Thyroid gland (tissue), 4 donors: ENCODE measurements at regions not wholly inside any gene's neighbourhood (a gene's known extent, or its start where the extent isn't known, plus 50 kb on each side); places are given as distances from the start of the nearest gene placed in this dataset.

Source experiments
- DNase-seq, 2 donors: peaks; one replicate each; pipeline ENCODE4 v3.0.0-alpha.2; 2019
- H3K27ac ChIP-seq, 3 donors: fragments of 200-600 bp; sonication (generic); 1 replicate in 2 of 3; 2 replicates in 1 of 3; pipeline ENCODE4 v1.5.1; 2016 to 2019; ENCODE audit warnings: mild to moderate bottlenecking in 1 of 3, moderate library complexity in 1 of 3
- H3K27me3 ChIP-seq: fragments of 200-600 bp; sonication (generic); one replicate; pipeline ENCODE4 v1.5.1; 2019
- H3K36me3 ChIP-seq, 2 donors: fragments of 200-600 bp; sonication (generic); one replicate each; pipeline ENCODE4 v1.5.1; 2016 to 2019
- H3K4me1 ChIP-seq, 2 donors: fragments of 200-600 bp; sonication (generic); one replicate each; pipeline ENCODE4 v1.5.1; 2017 to 2019
- H3K4me3 ChIP-seq, 3 donors: fragments of 200-600 bp; sonication (generic); replicated peaks in 1 of 3; 1 replicate in 2 of 3; 2 replicates in 1 of 3; pipeline ENCODE4 v1.5.1; 2016; ENCODE audit warnings: mild to moderate bottlenecking in 1 of 3
- H3K9me3 ChIP-seq: fragments of 200-600 bp; sonication (generic); one replicate; pipeline ENCODE4 v1.5.1; 2017
- POLR2A ChIP-seq, 2 donors: fragments of 450-650 bp; IDR thresholded peaks; one replicate each; pipeline ENCODE4 v1.6.1; 2017; ENCODE audit warnings: antibody characterized with exemption in 2 of 2, mild to moderate bottlenecking in 2 of 2, moderate library complexity in 1 of 2
- WGBS, 2 donors: methylation state at CpG; one replicate each; pipeline ENCODE4 v1.1.5; 2017; 5-methylcytosine and 5-hydroxymethylcytosine counted together
- intact Hi-C: fragments of 100-400 bp; cut with DNase I; formaldehyde crosslinking; loops from one replicate; pipeline ENCODE4 v1.15.1; 2023
- TF ChIP-seq, protein P1 (sequence below), 6 experiments: fragments of 200-600 bp in 3 of 6; fragments of 450-650 bp in 3 of 6; sonication (generic) in 3 of 6; IDR thresholded peaks; one replicate each; pipeline ENCODE4 v1.5.1; 2016 to 2019; ENCODE audit warnings: antibody characterized with exemption in 6 of 6, mild to moderate bottlenecking in 2 of 6, inconsistent platforms in 1 of 6, moderate library complexity in 1 of 6

DNA sequence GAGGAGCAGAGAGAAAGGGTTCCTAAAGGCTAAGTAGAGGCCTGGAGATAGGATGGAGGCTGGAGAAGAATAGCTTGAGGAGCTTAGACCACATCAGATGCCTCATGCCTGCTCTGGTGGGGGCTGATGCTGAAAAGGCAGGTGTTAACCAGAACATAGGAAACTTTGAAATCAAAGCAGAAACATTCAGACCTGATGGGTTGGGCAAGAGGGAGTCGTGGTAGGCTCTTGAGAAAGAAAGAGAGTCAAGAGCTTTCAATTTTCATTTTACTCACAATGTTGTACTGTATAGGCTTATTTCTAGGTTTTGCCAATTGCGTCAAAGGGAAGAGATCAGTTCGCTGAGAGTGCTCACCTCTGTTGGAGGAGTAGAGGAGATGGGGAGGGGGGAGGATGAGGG, 406.6 kb upstream of the SALL1 start:
- WGBS, 2 donors, result 83 to 88% methylated on average over 3 of the region's 3 CpGs
- Histone ChIP-seq H3K4me3 (no peak overlapping the region), H3K9me3 (no peaks in the 10 kb centered on the region), H3K27me3 (no peaks in the 10 kb centered on the region), H3K36me3 (no peaks in the 10 kb centered on the region), H3K27ac (no peak overlapping the region), H3K4me1 (no peaks in the 10 kb centered on the region)
- no peak for DNase-seq
- TF ChIP-seq, protein P1, sequence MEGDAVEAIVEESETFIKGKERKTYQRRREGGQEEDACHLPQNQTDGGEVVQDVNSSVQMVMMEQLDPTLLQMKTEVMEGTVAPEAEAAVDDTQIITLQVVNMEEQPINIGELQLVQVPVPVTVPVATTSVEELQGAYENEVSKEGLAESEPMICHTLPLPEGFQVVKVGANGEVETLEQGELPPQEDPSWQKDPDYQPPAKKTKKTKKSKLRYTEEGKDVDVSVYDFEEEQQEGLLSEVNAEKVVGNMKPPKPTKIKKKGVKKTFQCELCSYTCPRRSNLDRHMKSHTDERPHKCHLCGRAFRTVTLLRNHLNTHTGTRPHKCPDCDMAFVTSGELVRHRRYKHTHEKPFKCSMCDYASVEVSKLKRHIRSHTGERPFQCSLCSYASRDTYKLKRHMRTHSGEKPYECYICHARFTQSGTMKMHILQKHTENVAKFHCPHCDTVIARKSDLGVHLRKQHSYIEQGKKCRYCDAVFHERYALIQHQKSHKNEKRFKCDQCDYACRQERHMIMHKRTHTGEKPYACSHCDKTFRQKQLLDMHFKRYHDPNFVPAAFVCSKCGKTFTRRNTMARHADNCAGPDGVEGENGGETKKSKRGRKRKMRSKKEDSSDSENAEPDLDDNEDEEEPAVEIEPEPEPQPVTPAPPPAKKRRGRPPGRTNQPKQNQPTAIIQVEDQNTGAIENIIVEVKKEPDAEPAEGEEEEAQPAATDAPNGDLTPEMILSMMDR (IDR thresholded peaks at IDR 0.05), result no peak
- TF ChIP-seq POLR2A (IDR thresholded peaks at IDR 0.05), result no peak
- intact Hi-C loops, result no loop called here

DNA sequence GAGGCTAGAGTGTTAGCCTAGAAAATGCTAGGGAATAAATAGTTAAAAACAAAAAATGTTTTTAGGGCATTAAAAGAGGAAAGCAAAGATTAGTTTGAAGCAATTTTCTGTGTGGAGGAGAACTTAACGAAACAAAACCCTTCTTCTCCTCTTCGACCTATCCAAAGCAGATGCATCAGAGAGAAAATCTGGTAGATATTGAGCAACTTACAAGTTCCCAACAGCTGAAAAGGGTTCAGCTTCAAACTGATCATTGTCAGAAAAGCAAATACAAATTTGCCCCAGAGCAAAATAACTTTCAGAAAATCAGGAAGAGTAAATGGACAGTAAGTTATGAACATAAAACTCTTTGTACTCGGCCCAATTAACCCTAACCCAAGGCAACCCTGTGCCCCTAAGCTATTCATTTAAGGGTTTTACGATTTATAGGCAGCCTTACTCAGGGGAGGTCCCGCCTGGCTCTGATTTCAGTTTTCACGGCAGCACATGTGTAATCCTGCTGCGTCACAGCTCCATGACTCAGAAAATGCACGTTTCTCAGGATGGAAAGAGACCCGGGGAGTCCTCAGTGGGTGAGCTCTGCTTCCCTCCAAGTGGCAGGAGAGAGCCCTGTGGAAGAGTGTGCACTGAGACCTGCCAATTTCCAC, 405.7 kb upstream of the SALL1 start:
- no peak for DNase-seq
- no peaks in the 10 kb centered on the region for H3K27me3 ChIP-seq
- 61 to 73% methylated on average over 9 of the region's 9 CpGs for WGBS, 2 donors
- TF ChIP-seq POLR2A (IDR thresholded peaks at IDR 0.05), result no peak
- TF ChIP-seq, protein P1 (IDR thresholded peaks at IDR 0.05), result no peak
- H3K4me1 ChIP-seq, result no peaks in the 10 kb centered on the region
- H3K9me3 ChIP-seq, result no peaks in the 10 kb centered on the region
- H3K27ac ChIP-seq, result no peak overlapping the region
- no peak overlapping the region for H3K4me3 ChIP-seq
- H3K36me3 ChIP-seq, result no peaks in the 10 kb centered on the region
- intact Hi-C loops, result no loop called here

DNA sequence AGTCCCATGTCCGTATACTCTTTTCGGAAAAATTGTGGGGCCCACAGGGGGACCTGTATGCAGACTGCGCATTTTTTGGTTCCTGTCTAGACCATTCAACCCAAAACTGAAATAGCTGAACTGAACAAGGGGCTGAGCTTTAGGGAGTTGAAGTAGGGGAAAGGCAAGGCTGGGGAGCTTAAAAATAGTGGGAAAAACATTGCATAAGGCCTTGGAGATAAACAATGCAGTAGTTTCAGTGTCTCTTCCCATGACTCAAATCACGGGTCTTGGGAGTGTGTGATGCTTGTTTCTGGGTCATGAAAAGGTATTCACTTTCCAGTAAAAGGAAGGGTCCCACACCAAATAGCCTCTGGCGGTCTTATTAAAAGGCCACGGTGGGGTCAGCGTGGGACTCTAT, 402.8 kb upstream of the SALL1 start:
- no peak for DNase-seq
- 86 to 91% methylated on average over 7 of the region's 7 CpGs for WGBS, 2 donors
- H3K36me3 ChIP-seq, result no peaks in the 10 kb centered on the region
- intact Hi-C loops, result no loop called here
- no peak overlapping the region for H3K4me3 ChIP-seq
- H3K4me1 ChIP-seq, result no peaks in the 10 kb centered on the region
- H3K27me3 ChIP-seq, result no peaks in the 10 kb centered on the region
- no peaks in the 10 kb centered on the region for H3K9me3 ChIP-seq
- no peak overlapping the region for H3K27ac ChIP-seq
- TF ChIP-seq, protein P1 (IDR thresholded peaks at IDR 0.05), result no peak
- TF ChIP-seq POLR2A (IDR thresholded peaks at IDR 0.05), result no peak

DNA sequence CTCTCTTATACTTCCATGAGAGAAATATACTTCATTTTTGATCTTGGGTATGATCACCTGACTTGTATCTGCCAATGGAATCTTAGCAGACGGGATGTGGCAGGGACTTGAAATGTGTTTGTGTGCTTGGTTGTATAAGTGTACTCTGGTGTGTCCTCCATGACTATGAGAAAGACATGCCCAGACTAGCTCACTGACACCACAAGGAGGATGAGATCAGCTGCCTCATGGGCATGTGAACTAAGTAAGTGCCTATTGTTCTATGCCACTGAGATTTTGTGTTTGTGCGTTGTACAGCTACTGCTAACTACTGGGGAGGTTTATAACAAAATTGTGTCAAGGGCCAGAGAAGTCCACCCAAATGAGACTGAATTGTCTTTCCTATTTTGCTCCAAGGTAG, 402.2 kb upstream of the SALL1 start:
- Histone ChIP-seq H3K4me1 (no peaks in the 10 kb centered on the region), H3K27ac (no peak overlapping the region), H3K9me3 (no peaks in the 10 kb centered on the region), H3K4me3 (no peak overlapping the region), H3K36me3 (no peaks in the 10 kb centered on the region), H3K27me3 (no peaks in the 10 kb centered on the region)
- intact Hi-C loops, result no loop called here
- DNase-seq, result no peak
- TF ChIP-seq, protein P1 (IDR thresholded peaks at IDR 0.05), result no peak
- TF ChIP-seq POLR2A (IDR thresholded peaks at IDR 0.05), result no peak
- 92 to 98% methylated on average over 2 of the region's 2 CpGs for WGBS, 2 donors

DNA sequence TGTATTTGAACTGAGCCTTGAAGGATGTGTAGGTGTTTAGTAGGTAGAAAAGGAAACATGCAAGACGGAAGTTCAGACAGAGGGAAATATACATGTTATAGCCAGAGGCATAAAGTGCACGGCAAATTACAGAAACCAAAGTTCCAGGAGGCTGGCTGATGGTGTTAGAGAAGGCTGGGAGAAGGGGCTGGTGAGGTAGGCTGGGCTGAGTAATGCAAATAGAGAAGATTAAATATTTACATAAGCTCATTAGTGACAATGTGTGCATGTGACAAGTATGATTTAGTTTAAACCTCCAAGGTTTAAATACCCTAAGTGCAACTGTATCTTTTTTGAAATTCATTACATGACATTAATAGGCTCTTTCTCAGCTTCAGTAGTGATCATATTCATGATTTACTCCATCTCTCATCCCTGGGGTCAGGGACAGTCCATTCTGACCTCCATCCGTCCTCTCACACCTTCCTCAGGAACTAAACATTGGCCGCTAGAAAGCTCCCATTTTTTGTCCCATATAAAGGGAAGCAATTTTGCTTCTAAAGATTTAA, 399.8 kb upstream of the SALL1 start:
- no peaks in the 10 kb centered on the region for H3K27me3 ChIP-seq
- H3K4me3 ChIP-seq, result no peak overlapping the region
- H3K4me1 ChIP-seq, result no peaks in the 10 kb centered on the region
- no peak for TF ChIP-seq POLR2A (IDR thresholded peaks at IDR 0.05)
- TF ChIP-seq, protein P1 (IDR thresholded peaks at IDR 0.05), result no peak
- no peaks in the 10 kb centered on the region for H3K9me3 ChIP-seq
- no peaks in the 10 kb centered on the region for H3K36me3 ChIP-seq
- intact Hi-C loops, result no loop called here
- 82 to 84% methylated on average over 4 of the region's 4 CpGs for WGBS, 2 donors
- no peak for DNase-seq
- H3K27ac ChIP-seq, result no peak overlapping the region
